ENCODE measurements at regions not wholly inside any gene's neighbourhood (a gene's known extent, or its start where the extent isn't known, plus 50 kb on each side); places are given as distances from the start of the nearest gene placed in this dataset.

- TF ChIP-seq CTCF (conservative IDR thresholded peaks at IDR 0.05; ENCODE audit: low read depth in 2 of 2) (no peak), POLR2AphosphoS5 (IDR thresholded peaks at IDR 0.05; ENCODE audit: low read depth) (no peak), JUNB (IDR thresholded peaks at IDR 0.05; ENCODE audit: unreplicated experiment) (no peak), EZH2phosphoT487 (IDR thresholded peaks at IDR 0.05; ENCODE audit: unreplicated experiment) (no peak), EZH2 (IDR thresholded peaks at IDR 0.05; ENCODE audit: low read depth, unreplicated experiment) (no peak), REST (IDR thresholded peaks at IDR 0.05; ENCODE audit: unreplicated experiment) (no peak)
Observed at GRCh38 chr2:15881120-15881433, 59.3 kb upstream of the MYCN start.

Measured in GM23338 (cell line).